Uterus (tissue), 2 donors: ENCODE measurements at regions not wholly inside any gene's neighbourhood (a gene's known extent, or its start where the extent isn't known, plus 50 kb on each side); places are given as distances from the start of the nearest gene placed in this dataset.

ENCODE experiments used
- POLR2A ChIP-seq, 2 donors: fragments of 450-650 bp; IDR thresholded peaks; one replicate each; pipeline ENCODE4 v1.6.1; 2016; ENCODE audit warnings: antibody characterized with exemption in 2 of 2, mild to moderate bottlenecking in 1 of 2, moderate library complexity in 1 of 2
- TF ChIP-seq, protein P1 (sequence below), 4 experiments: fragments of 200-600 bp in 2 of 4; fragments of 450-650 bp in 2 of 4; sonication (generic) in 2 of 4; IDR thresholded peaks; one replicate each; pipeline ENCODE4 v1.5.1; 2016 to 2019; ENCODE audit warnings: antibody characterized with exemption in 4 of 4, mild to moderate bottlenecking in 2 of 4, moderate library complexity in 1 of 4

DNA sequence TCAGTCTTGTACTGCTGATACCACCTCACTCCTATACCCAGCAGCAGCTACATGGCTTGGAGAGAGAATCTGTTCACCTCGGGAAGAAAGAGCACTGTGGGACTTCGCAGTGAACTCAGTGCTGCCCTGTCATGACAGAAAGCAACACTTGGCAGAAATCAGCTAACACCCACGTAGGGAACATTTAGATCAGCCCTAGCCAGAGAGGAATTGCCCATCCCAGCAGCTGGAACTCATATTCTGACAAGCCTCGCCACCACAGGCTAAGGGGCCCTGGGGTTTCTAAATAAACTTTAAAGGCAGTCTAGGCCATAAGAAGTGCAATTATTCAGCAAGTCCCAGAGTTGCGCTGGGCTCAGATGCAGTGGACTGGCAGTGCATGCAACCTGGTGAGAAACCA is 1266.8 kb downstream of the GRIK2 start:
- TF ChIP-seq, protein P1, sequence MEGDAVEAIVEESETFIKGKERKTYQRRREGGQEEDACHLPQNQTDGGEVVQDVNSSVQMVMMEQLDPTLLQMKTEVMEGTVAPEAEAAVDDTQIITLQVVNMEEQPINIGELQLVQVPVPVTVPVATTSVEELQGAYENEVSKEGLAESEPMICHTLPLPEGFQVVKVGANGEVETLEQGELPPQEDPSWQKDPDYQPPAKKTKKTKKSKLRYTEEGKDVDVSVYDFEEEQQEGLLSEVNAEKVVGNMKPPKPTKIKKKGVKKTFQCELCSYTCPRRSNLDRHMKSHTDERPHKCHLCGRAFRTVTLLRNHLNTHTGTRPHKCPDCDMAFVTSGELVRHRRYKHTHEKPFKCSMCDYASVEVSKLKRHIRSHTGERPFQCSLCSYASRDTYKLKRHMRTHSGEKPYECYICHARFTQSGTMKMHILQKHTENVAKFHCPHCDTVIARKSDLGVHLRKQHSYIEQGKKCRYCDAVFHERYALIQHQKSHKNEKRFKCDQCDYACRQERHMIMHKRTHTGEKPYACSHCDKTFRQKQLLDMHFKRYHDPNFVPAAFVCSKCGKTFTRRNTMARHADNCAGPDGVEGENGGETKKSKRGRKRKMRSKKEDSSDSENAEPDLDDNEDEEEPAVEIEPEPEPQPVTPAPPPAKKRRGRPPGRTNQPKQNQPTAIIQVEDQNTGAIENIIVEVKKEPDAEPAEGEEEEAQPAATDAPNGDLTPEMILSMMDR (IDR thresholded peaks at IDR 0.05): no peak
- no peak for TF ChIP-seq POLR2A (IDR thresholded peaks at IDR 0.05)
